ENCODE measurements at regions not wholly inside any gene's neighbourhood (a gene's known extent, or its start where the extent isn't known, plus 50 kb on each side); places are given as distances from the start of the nearest gene placed in this dataset.

GRCh38 chr5:133876266-133876665 lies 92.2 kb downstream of the C5orf15 start:
- Mint-ChIP-seq H3K4me3 (no peak overlapping the region), H3K27me3 (no peaks in the 10 kb centered on the region), H3K4me1 (peaks cover 27 to 58% (median 30%) of the 10 kb centered on the region in 3 donors), H3K9me3 (peaks cover 0 to 18% (median 10%) of the 10 kb centered on the region in 7 donors), H3K27ac (no peak overlapping the region), H3K36me3 (peaks cover 0 to 13% of the 10 kb centered on the region in 2 donors)
- ATAC-seq (ENCODE audit: low read depth in 2 of 2) (no peak), DNase-seq (no peak)

GRCh38 chr5:133875179-133875578 lies 93.2 kb downstream of the C5orf15 start:
- Mint-ChIP-seq H3K4me3 (no peak overlapping the region), H3K27me3 (no peaks in the 10 kb centered on the region), H3K36me3 (peaks cover 0 to 13% of the 10 kb centered on the region in 2 donors)

GRCh38 chr5:133873449-133873848 lies 95.0 kb downstream of the C5orf15 start:
- Mint-ChIP-seq H3K27me3 (no peaks in the 10 kb centered on the region), H3K27ac (peak overlapping the region in 2 of 6 donors; percentile 9 to 76), H3K36me3 (peaks cover 0 to 13% of the 10 kb centered on the region in 2 donors), H3K4me1 (peaks cover 27 to 58% (median 35%) of the 10 kb centered on the region in 3 donors), H3K4me3 (no peak overlapping the region), H3K9me3 (peaks cover 0 to 18% (median 10%) of the 10 kb centered on the region in 7 donors)
- DNase-seq (no peak), ATAC-seq (ENCODE audit: low read depth in 2 of 2) (no peak)

More at GRCh38 chr5:133875179-133875578, 93.2 kb downstream of the C5orf15 start:
- H3K9me3 Mint-ChIP-seq: peaks cover 0 to 18% (median 10%) of the 10 kb centered on the region in 7 donors
- H3K4me1 Mint-ChIP-seq: peaks cover 25 to 60% (median 29%) of the 10 kb centered on the region in 3 donors
- ATAC-seq (ENCODE audit: low read depth in 2 of 2) (no peak), DNase-seq (no peak)
- H3K27ac Mint-ChIP-seq: peak overlapping the region in 2 of 6 donors; percentile 40 to 48

- no peak for ATAC-seq (ENCODE audit: low read depth in 2 of 2)
- peaks cover 0 to 11% of the 10 kb centered on the region in 2 donors for H3K36me3 Mint-ChIP-seq
- no peak for DNase-seq
- peaks cover 31 to 67% (median 45%) of the 10 kb centered on the region in 3 donors for H3K4me1 Mint-ChIP-seq
- H3K9me3 Mint-ChIP-seq: peaks cover 0 to 17% (median 9%) of the 10 kb centered on the region in 7 donors
- no peaks in the 10 kb centered on the region for H3K27me3 Mint-ChIP-seq
- H3K27ac Mint-ChIP-seq: peak overlapping the region in 1 of 6 donors; percentile 70
- H3K4me3 Mint-ChIP-seq: no peak overlapping the region
Observed at GRCh38 chr5:133870661-133871060, 97.8 kb downstream of the C5orf15 start.

- H3K9me3 Mint-ChIP-seq: peaks cover 0 to 7% (median 2%) of the 10 kb centered on the region in 7 donors
- H3K27me3 Mint-ChIP-seq: no peaks in the 10 kb centered on the region
- H3K4me1 Mint-ChIP-seq: peaks cover 36 to 72% (median 49%) of the 10 kb centered on the region in 3 donors
- H3K27ac Mint-ChIP-seq: peak overlapping the region in 4 of 6 donors; percentile 71 to 94 (median 84)
- peak in 1 of 2 donors; percentile 7 for ATAC-seq (ENCODE audit: low read depth in 2 of 2)
- no peak for DNase-seq
- peak overlapping the region in 3 of 8 donors; percentile 27 to 67 (median 32) for H3K4me3 Mint-ChIP-seq
- peaks cover 0 to 2% of the 10 kb centered on the region in 2 donors for H3K36me3 Mint-ChIP-seq
Observed at GRCh38 chr5:133869519-133870335, 98.7 kb downstream of the C5orf15 start.

GRCh38 chr5:133868946-133869518 lies 99.4 kb downstream of the C5orf15 start:
- H3K27ac Mint-ChIP-seq: peak overlapping the region in 4 of 6 donors; percentile 71 to 94 (median 84)

GRCh38 chr5:133867851-133868545 lies 100.4 kb downstream of the C5orf15 start:
- peak overlapping the region in 2 of 6 donors; percentile 58 to 86 for H3K27ac Mint-ChIP-seq
- H3K36me3 Mint-ChIP-seq: no peaks in the 10 kb centered on the region
- H3K4me1 Mint-ChIP-seq: peaks cover 47 to 78% (median 59%) of the 10 kb centered on the region in 3 donors
- H3K27me3 Mint-ChIP-seq: no peaks in the 10 kb centered on the region
- H3K9me3 Mint-ChIP-seq: peaks cover 0 to 2% (median 0%) of the 10 kb centered on the region in 7 donors
- no peak for ATAC-seq (ENCODE audit: low read depth in 2 of 2)
- DNase-seq: no peak
- H3K4me3 Mint-ChIP-seq: peak overlapping the region in 3 of 8 donors; percentile 19 to 80 (median 33)

More at GRCh38 chr5:133868946-133869518, 99.4 kb downstream of the C5orf15 start:
- Mint-ChIP-seq H3K4me3 (peak overlapping the region in 5 of 8 donors; percentile 16 to 66 (median 30)), H3K27me3 (no peaks in the 10 kb centered on the region), H3K36me3 (no peaks in the 10 kb centered on the region), H3K9me3 (peaks cover 0 to 3% (median 0%) of the 10 kb centered on the region in 7 donors), H3K4me1 (peaks cover 41 to 72% (median 51%) of the 10 kb centered on the region in 3 donors)
- ATAC-seq (ENCODE audit: low read depth in 2 of 2) (peak; percentile 84 to 90), DNase-seq (peak; percentile 66)

- Mint-ChIP-seq H3K4me1 (peaks cover 49 to 82% (median 66%) of the 10 kb centered on the region in 3 donors), H3K27ac (peak overlapping the region in 2 of 6 donors; percentile 69 to 93), H3K4me3 (peak overlapping the region in 3 of 8 donors; percentile 19 to 80 (median 34)), H3K9me3 (peaks cover 0 to 2% (median 0%) of the 10 kb centered on the region in 7 donors), H3K36me3 (no peaks in the 10 kb centered on the region), H3K27me3 (no peaks in the 10 kb centered on the region)
- DNase-seq (no peak), ATAC-seq (ENCODE audit: low read depth in 2 of 2) (no peak)
Observed at GRCh38 chr5:133867341-133867740, 101.1 kb downstream of the C5orf15 start.

GRCh38 chr5:133866903-133867245 lies 101.6 kb downstream of the C5orf15 start:
- Mint-ChIP-seq H3K36me3 (no peaks in the 10 kb centered on the region), H3K4me3 (peak overlapping the region in 3 of 8 donors; percentile 19 to 61 (median 34)), H3K27ac (peak overlapping the region in 3 of 6 donors; percentile 69 to 93 (median 85)), H3K4me1 (peaks cover 49 to 81% (median 69%) of the 10 kb centered on the region in 3 donors), H3K9me3 (peaks cover 0 to 2% (median 0%) of the 10 kb centered on the region in 7 donors), H3K27me3 (no peaks in the 10 kb centered on the region)
- no peak for ATAC-seq (ENCODE audit: low read depth in 2 of 2)
- no peak for DNase-seq

GRCh38 chr5:133866160-133866902 lies 102.1 kb downstream of the C5orf15 start:
- ATAC-seq (ENCODE audit: low read depth in 2 of 2) (no peak), DNase-seq (no peak)
- Mint-ChIP-seq H3K27me3 (no peaks in the 10 kb centered on the region), H3K4me1 (peaks cover 45 to 80% (median 74%) of the 10 kb centered on the region in 3 donors), H3K9me3 (peaks cover 0 to 2% (median 0%) of the 10 kb centered on the region in 7 donors), H3K27ac (peak overlapping the region in 2 of 6 donors; percentile 57 to 71), H3K4me3 (peak overlapping the region in 1 of 8 donors; percentile 61), H3K36me3 (no peaks in the 10 kb centered on the region)

- H3K27ac Mint-ChIP-seq: peak overlapping the region in 3 of 6 donors; percentile 7 to 62 (median 18)
- no peaks in the 10 kb centered on the region for H3K27me3 Mint-ChIP-seq
- no peaks in the 10 kb centered on the region for H3K36me3 Mint-ChIP-seq
- ATAC-seq (ENCODE audit: low read depth in 2 of 2) (no peak), DNase-seq (no peak)
- peaks cover 46 to 75% (median 75%) of the 10 kb centered on the region in 3 donors for H3K4me1 Mint-ChIP-seq
- no peak overlapping the region for H3K4me3 Mint-ChIP-seq
- H3K9me3 Mint-ChIP-seq: no peaks in the 10 kb centered on the region
Observed at GRCh38 chr5:133865113-133865512, 103.3 kb downstream of the C5orf15 start.

GRCh38 chr5:133864711-133865110 lies 103.7 kb downstream of the C5orf15 start:
- no peak for DNase-seq
- peaks cover 46 to 76% (median 73%) of the 10 kb centered on the region in 3 donors for H3K4me1 Mint-ChIP-seq
- H3K27me3 Mint-ChIP-seq: no peaks in the 10 kb centered on the region
- ATAC-seq (ENCODE audit: low read depth in 2 of 2): no peak
- H3K4me3 Mint-ChIP-seq: no peak overlapping the region
- no peaks in the 10 kb centered on the region for H3K9me3 Mint-ChIP-seq
- H3K36me3 Mint-ChIP-seq: no peaks in the 10 kb centered on the region
- peak overlapping the region in 3 of 6 donors; percentile 16 to 62 (median 18) for H3K27ac Mint-ChIP-seq
